ENCODE measurements at regions not wholly inside any gene's neighbourhood (a gene's known extent, or its start where the extent isn't known, plus 50 kb on each side); places are given as distances from the start of the nearest gene placed in this dataset.

- no peak for DNase-seq (ENCODE audit: low read depth in 1 of 2, low spot score in 1 of 2)
- no peak overlapping the region for H3K27ac ChIP-seq (replicated peaks)
- no peak for TF ChIP-seq GABPA (IDR thresholded peaks at IDR 0.05; ENCODE audit: low read depth)
- no peak for TF ChIP-seq REST (IDR thresholded peaks at IDR 0.05; ENCODE audit: insufficient replicate concordance, low read depth)
- no peak for TF ChIP-seq CTCF (IDR thresholded peaks at IDR 0.05; ENCODE audit: insufficient read depth, low read length)
- no peak for TF ChIP-seq POLR2AphosphoS5 (IDR thresholded peaks at IDR 0.05; ENCODE audit: low read depth)
- TF ChIP-seq SPI1 (IDR thresholded peaks at IDR 0.05; ENCODE audit: borderline replicate concordance, low read depth): no peak
Measured at GRCh38 chr6:158255275-158255988, 56.8 kb upstream of the TULP4 start.

DNA sequence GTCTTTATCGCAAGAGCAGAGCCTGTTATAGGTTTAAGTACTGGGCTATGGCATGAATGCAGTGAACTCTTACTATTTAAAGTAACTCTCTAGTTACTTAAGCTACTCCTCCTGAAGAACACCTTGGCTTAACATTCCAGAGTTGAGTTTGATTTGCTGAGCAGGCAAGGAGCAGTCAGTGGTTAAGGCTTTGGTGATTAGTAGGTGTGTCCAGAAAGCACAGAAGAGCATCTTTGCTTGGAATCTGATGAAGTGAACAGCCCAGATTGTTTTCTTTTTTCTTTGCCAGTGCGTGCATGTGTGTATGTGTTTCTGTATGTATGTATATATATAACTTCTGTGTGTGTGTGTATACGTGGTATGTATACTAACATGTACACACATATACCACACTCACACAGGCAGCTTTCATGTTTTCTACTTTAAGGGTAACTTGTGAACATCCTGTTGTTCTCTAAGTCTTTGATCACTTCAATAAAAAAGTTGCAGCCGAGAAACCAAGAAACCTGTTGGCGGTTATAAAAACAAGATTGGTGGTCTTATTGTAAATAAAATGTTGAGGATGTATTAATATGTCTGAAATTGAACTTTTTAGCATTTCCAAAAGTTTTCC is 56.2 kb upstream of the TULP4 start:
- Histone ChIP-seq H3K27me3 (ENCODE audit: insufficient read depth, poor library complexity, severe bottlenecking) (no peaks in the 10 kb centered on the region), H3K4me3 (replicated peaks; ENCODE audit: insufficient read depth, low read length) (no peak overlapping the region), H3K27ac (replicated peaks) (no peak overlapping the region)
- no peak for DNase-seq (ENCODE audit: low read depth in 1 of 2, low spot score in 1 of 2)
- TF ChIP-seq POLR2AphosphoS5 (IDR thresholded peaks at IDR 0.05; ENCODE audit: low read depth): no peak
- TF ChIP-seq CTCF (IDR thresholded peaks at IDR 0.05; ENCODE audit: insufficient read depth, low read length): no peak
- TF ChIP-seq SPI1 (IDR thresholded peaks at IDR 0.05; ENCODE audit: borderline replicate concordance, low read depth): no peak
- TF ChIP-seq GABPA (IDR thresholded peaks at IDR 0.05; ENCODE audit: low read depth): no peak
- no peak for TF ChIP-seq REST (IDR thresholded peaks at IDR 0.05; ENCODE audit: insufficient replicate concordance, low read depth)

More at GRCh38 chr6:158255275-158255988, 56.8 kb upstream of the TULP4 start:
- Histone ChIP-seq H3K4me3 (replicated peaks; ENCODE audit: insufficient read depth, low read length) (no peak overlapping the region), H3K27me3 (ENCODE audit: insufficient read depth, poor library complexity, severe bottlenecking) (no peaks in the 10 kb centered on the region)

GRCh38 chr6:158256746-158257424 is 55.4 kb upstream of the TULP4 start:
- no peak for DNase-seq (ENCODE audit: low read depth in 1 of 2, low spot score in 1 of 2)
- Histone ChIP-seq H3K4me3 (replicated peaks; ENCODE audit: insufficient read depth, low read length) (no peak overlapping the region), H3K27ac (replicated peaks) (no peak overlapping the region), H3K27me3 (ENCODE audit: insufficient read depth, poor library complexity, severe bottlenecking) (no peaks in the 10 kb centered on the region)
- TF ChIP-seq CTCF (IDR thresholded peaks at IDR 0.05; ENCODE audit: insufficient read depth, low read length) (no peak), SPI1 (IDR thresholded peaks at IDR 0.05; ENCODE audit: borderline replicate concordance, low read depth) (no peak), POLR2AphosphoS5 (IDR thresholded peaks at IDR 0.05; ENCODE audit: low read depth) (no peak), REST (IDR thresholded peaks at IDR 0.05; ENCODE audit: insufficient replicate concordance, low read depth) (no peak), GABPA (IDR thresholded peaks at IDR 0.05; ENCODE audit: low read depth) (no peak)

All from HL-60 (cell line).